ENCODE measurements at regions not wholly inside any gene's neighbourhood (a gene's known extent, or its start where the extent isn't known, plus 50 kb on each side); places are given as distances from the start of the nearest gene placed in this dataset.

DNA sequence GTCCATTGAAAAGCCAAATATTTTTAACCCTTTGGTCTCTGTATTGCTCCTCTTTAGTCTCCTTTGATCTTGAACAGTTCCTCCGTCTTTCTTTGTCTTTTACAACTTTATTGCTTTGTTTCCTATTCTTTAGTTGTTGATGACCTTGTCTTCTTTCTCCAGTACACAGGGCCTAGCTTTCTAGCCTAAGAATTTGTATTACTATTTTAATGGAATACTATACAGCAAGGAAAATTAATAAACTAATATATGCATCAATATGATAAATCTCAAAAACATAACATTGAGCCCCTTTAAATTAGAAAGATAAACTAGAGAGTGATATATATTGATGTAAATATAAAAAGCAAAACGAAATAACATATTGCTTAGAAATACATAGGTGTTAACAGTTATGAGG is 88.7 kb downstream of the NR1D2 start:
- no peak for DNase-seq
- intact Hi-C loops (cut with DNase I): no loop called here

DNA sequence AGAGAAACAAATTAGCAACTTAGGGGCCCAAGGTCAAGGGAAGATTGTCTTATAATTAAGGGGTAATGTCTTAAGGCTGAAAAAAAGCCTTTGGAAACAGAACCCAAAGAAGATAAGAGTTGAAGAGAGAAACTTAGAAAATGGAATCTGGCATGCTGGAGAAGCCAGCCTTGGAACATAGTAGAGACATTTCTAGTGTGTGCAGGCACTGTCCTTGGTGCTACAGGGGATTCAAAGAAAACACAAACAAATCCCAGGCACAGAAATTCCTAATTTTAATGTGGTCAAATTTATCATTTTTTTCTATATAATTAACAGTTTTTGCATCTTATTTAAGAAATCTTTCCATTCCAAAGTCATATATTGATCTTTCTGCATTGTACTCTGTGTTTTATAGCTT is 89.4 kb downstream of the NR1D2 start:
- intact Hi-C loops (cut with DNase I): no loop called here

DNA sequence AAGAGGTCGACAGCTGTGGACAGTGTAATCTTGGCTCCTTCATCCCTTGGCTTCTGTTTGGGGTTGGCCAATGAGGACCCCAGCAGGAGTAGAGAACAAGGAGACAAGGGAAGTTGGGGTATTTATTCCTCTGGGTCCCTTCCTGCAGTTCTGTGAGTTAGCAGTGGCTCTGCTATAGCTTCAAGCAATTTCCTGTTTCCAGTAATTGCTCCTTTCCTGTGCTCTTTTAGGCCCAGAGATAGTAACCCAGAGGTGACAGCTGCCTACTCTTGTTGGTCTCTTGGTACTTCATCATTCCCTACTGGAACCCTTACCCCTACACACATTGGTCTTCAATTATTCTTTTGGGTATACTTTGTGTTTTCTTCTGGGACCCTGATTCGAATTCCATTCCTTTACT is 92.9 kb downstream of the NR1D2 start:
- intact Hi-C loops (cut with DNase I): no loop called here
- DNase-seq: no peak

More for the DNA sequence above, 89.4 kb downstream of the NR1D2 start:
- DNase-seq: no peak

DNA sequence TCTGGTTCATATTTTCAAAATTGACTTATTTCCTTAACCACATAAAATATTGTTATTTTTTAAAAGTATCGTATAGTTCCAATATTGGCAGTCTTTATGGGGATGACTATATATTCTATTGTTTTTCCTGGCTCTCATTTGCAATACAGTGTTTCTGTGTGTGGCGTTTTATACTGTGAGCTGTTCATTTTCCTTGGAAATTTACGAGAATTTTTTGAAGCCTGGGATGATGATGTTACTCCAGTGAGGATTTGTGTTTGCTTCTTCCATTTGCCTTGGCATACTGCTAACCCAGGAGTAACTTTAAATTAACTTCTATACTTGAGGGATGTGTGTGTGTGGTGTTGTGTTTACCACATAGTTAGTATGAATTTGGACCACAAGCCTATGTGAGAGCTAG is 95.2 kb downstream of the NR1D2 start:
- intact Hi-C loops (cut with DNase I): no loop called here

DNA sequence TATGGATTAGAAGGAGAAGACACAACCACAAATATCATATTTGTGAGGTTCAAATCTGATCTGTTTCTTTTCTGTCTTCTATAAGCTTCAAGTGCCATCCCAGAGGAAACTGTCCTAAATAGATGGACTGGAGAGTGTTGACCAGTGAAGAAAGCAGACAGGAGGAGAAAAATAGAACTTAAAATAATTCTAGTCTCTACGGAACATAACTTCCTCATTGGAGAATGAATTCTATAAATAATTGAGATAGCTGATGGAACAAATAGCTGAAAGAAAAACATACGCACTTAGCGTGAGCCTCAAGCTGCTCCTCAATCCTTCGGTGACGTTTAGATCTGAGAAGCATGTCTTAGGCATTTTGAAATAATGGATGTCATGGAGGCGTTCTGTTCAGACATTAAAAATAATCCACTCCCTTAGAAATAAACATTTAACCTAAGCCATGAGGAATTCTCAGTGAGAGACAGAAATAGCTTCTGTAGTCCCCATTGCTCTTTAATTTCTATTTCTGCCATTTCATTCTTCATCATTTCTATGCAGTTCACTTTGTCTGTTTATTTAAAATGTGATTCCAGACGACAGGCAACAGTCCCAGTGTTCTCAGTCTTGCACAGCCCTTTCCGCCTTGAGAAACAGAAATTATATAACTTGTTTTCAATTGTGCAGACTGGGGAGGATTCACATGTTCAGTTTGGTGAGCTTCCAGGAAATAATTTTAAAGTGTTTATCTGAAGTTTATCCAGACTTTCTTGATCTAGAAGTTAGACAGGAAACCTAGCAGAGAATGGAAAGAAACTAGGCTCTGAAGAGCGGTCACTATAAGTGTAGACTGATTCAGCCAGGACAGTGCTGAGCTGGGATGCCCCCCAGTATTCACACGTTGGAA is 97.3 kb downstream of the NR1D2 start:
- DNase-seq: peak in 4 of 42 donors; percentile 21 to 36 (median 26)
- intact Hi-C loops (cut with DNase I): no loop called here

More for the DNA sequence above, 95.2 kb downstream of the NR1D2 start:
- DNase-seq: no peak

DNA sequence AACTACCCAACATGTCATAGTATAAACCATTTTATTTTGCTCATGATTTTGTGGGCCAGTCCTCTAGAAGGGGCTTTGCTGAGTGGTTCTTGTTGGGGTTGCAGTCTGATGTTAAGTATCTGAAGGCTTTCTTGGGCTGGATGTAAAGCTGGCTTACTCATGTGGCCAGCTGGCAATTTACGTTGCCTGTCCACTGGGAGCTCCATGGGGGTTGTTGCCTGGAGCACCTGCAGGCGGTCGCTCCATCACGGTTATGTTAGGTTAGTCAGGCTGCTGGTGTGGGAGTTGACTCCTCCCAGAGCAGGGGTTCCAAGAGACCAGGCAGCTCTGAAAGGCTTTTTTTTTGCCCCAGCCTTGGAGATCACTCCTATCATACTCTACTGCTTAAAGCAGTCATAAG is 98.1 kb downstream of the NR1D2 start:
- no peak for DNase-seq
- intact Hi-C loops (cut with DNase I): no loop called here

DNA sequence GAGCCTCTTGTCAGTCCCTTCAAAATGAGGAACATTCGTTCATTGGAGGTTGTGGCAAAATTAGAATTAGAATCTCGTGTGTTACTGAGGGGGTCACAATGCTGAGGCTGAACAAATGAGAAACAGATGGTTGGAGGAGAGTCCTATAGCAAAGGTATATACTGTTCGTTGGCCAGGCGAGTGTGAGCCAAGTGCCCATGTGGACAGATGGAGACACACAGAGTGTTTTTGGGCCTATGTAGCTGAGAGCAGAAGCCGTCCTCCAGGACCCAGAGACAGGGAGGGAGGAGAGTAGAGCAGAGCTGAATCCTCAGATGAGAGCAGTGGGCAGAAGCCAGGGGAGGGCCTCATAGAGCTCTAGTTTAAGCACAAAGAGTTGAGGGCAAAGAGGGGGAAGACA is 98.9 kb downstream of the NR1D2 start:
- DNase-seq: no peak
- intact Hi-C loops (cut with DNase I): no loop called here

DNA sequence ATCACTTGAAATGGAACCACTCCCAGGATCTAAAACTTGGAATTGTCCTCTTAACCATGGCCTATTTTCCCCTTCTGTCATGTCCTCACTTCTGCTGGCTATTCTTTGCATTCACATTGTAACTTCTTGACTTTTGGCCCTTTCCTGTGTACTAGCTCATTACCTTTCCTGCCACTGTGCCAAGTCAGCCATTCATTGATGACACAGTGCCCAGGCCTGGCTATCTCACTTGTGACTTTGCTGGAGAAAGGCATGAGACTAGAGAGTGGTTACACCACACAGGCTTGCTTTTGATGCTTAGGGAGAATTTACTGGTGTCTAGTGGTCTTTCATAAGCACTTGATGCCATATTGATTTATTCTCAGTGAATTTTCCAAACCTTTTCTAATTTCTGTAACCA is 101.1 kb downstream of the NR1D2 start:
- intact Hi-C loops (cut with DNase I): no loop called here
- no peak for DNase-seq

DNA sequence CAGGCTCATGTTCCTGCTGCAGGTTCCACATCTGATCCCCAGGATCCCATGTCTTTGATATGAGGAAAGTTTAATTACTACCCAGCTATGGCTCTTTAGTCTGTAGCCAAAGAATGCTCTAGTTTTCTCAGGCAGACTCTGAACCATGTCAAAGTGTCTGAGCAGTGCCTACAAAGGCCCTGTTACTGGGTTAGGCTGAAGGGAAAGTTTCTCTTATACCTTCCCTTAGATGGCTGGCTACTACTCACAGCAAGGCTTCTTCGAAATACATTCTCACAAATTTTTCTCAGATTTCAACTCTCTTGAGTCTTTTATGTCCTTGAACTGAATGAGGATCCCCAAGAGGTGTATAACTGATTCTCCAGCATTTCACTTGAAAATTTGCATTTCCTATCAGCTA is 102.4 kb downstream of the NR1D2 start:
- DNase-seq: no peak
- intact Hi-C loops (cut with DNase I): no loop called here

DNA sequence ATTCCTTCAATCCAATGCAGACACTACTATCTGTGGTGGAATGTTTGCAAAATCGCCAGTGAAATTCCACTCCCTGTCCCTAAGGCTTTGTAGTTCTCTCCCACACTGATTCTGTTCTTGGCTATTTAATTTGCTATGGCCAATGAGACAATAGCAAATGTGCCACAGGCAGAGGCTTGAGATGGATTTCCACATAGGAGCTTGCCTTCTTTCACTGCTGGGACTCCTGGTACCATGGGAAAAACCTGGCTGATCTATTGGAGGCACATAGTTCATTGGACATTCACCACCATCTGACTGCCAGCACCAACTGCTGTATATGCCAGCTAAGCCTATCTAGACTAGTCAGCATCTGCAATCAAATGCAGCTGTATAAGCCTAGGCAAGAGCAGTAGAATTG is 103.8 kb downstream of the NR1D2 start:
- no peak for DNase-seq
- intact Hi-C loops (cut with DNase I): no loop called here

DNA sequence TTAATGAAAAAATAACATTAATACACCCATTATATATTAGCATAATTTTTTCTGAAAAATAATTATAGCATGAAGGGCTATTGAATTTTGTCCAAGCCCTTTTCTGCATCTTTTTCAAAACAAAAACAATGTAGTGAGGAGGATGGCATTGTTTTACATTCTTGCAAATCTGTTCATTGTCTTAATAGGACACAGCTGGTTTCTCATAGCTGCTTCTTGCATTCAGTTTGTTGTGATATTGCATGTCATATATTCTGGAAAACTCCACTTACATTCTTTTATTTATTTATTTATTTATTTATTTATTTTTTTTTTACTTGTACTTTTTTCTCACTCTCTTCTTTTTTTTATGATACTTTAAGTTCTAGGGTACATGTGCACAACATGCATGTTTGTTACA is 107.4 kb downstream of the NR1D2 start:
- intact Hi-C loops (cut with DNase I): no loop called here
- DNase-seq: no peak

DNA sequence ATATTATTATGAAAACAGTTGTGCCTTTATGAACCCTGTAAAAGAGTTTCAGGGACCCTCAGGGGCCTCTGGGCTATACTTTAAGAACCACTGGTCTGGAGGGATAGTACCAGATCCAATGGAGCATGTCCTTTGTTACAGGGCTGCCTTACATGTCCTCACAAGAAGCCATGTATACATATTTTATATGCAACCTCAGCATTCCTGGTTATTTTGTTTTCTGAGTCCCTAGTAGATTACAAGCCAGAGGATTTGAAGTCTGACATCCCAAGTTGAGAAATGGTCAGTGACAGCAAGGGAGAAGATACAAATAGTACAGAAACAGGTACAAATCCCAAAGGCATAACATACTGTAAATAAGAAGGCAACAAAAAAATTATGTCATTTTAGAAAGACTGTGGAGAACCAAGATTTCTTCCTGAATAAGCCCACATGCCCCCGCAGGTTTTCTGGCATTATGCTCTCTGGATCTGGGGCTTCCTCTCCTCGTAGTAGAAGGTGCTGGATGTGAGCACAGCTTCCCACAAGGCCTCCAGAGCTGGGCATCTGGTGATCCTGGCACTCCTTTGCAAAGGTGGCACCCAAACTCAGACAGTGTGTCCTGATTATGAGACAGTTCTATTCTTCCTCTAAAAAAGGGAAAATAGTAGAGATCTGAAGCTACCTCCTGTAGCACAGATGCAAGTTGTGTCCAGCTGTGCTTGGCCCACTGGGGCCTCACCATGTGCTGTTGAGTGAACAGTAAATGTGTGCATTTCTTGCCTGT is 114.0 kb downstream of the NR1D2 start:
- no peak for DNase-seq
- intact Hi-C loops (cut with DNase I): no loop called here

DNA sequence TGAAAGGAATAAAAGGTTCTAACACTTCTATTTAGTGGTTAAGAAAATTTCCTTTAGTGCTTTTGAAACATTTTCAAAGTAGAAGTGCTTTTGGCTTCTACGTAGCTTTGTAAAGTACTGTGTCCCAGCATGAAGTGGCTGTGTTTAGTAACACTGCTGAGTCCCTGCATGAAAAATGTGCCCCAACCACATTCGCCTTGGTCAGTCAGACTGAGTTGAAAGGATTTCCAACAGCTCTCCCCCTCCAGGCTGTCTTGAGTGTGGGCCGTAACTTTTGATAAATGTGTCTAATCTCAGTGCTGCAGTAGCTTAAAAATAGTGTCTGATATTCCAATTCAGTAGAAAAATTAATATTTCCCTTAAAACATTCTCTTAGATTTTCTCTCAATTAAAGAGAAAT is 115.0 kb downstream of the NR1D2 start:
- intact Hi-C loops (cut with DNase I): no loop called here
- peak in 2 of 42 donors; percentile 3 to 17 for DNase-seq

DNA sequence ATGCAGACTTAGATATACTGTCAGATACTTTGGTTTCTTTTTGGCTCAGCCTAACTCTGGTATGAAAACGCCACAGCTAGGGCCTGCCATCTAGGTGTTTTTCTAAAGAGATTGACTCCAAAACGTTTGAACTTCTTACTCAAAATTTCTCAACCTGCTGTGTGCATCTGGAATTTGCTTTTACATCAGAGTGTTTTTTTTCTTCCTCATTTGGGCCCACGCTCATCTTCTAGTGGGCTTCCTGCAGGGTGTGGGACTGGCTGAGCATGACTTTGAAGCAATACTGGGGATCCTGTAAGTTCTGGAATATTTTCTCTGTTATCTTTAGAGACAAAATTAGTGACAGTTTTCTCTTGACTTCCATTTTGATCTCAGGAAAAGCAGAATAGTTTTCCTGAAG is 117.8 kb downstream of the NR1D2 start:
- intact Hi-C loops (cut with DNase I): no loop called here
- no peak for DNase-seq
